GM12878 (cell line): ENCODE measurements at regions not wholly inside any gene's neighbourhood (a gene's known extent, or its start where the extent isn't known, plus 50 kb on each side); places are given as distances from the start of the nearest gene placed in this dataset.

ENCODE experiments used
- ATAC-seq: fragments of 200-7000 bp; cut with Tn5 transposase; 3 replicates; pipeline ENCODE4 v1.9.1; 2020; ENCODE audit warnings: mild to moderate bottlenecking, moderate library complexity
- BruUV-seq: library from RNA; stranded (reverse); fragments of 400-500 nt; replicated peaks from 2 replicates; lab custom pipeline; 2021; lab: Mats Ljungman, UMichigan
- CTCF ChIA-PET: fragments of 300-600 bp; sonication (Branson Sonifier 250); formaldehyde crosslinking; extraction: SDS; loops from one replicate; lab custom pipeline; 2021; ENCODE audit warnings: inconsistent platforms; lab: Yijun Ruan, JAX
- POLR2A ChIA-PET: fragments of 350-600 bp; formaldehyde crosslinking; extraction: SDS; loops from one replicate; lab custom pipeline; 2021; ENCODE audit warnings: inconsistent platforms; lab: Charles Lee
- RAD21 ChIA-PET: fragments of 300-600 bp; sonication (Branson Sonifier 250); formaldehyde crosslinking; loops from one replicate; lab custom pipeline; 2023; ENCODE audit warnings: antibody characterized with exemption; ENCODE audit not compliant: unreplicated experiment; lab: Charles Lee
- SMC1A ChIA-PET: fragments of 300-600 bp; sonication (Branson Sonifier 250); formaldehyde crosslinking; loops from one replicate; lab custom pipeline; 2023; ENCODE audit not compliant: unreplicated experiment, uncharacterized antibody; lab: Charles Lee
- DNase-seq: peaks from one replicate; pipeline ENCODE4 v3.0.0-alpha.2; 2011; ENCODE audit warnings: low read depth, low spot score
- FAIRE-seq: peaks from 3 replicates; lab custom pipeline; 2011; peaks lifted over from hg19 to GRCh38; lab: Jason Lieb, UNC
- H2AFZ ChIP-seq: 2 replicates; pipeline ENCODE4 v1.6.0; 2011; ENCODE audit warnings: low read depth, low read length, control low read depth; ENCODE audit not compliant: control insufficient read depth
- H3K27ac ChIP-seq: 2 replicates; pipeline ENCODE4 v1.5.1; 2011; ENCODE audit warnings: control low read depth; ENCODE audit not compliant: control insufficient read depth, insufficient read depth
- H3K27me3 ChIP-seq, 2 experiments: replicated peaks in 1 of 2; 2 replicates each; pipeline versions ENCODE4 v1.6.0 to v1.6.1; 2011; ENCODE audit warnings: low read length in 1 of 2; ENCODE audit not compliant: control insufficient read depth in 2 of 2, insufficient read depth in 2 of 2
- H3K36me3 ChIP-seq, 2 experiments: 2 replicates each; pipeline ENCODE4 v1.5.1; 2011; ENCODE audit warnings: low read length in 1 of 2; ENCODE audit not compliant: control insufficient read depth in 2 of 2, insufficient read depth in 2 of 2
- H3K4me1 ChIP-seq: 2 replicates; pipeline ENCODE4 v1.6.1; 2011; ENCODE audit warnings: mild to moderate bottlenecking, low read length, moderate library complexity, mixed read lengths; ENCODE audit not compliant: control insufficient read depth, insufficient read depth
- H3K4me2 ChIP-seq: 2 replicates; pipeline ENCODE4 v1.6.0; 2011; ENCODE audit warnings: control low read depth; ENCODE audit not compliant: control insufficient read depth, insufficient read depth
- H3K4me3 ChIP-seq: fragments of 200-600 bp; sonication (generic); 2 replicates; pipeline ENCODE4 v1.5.1; 2016
- H3K79me2 ChIP-seq: 2 replicates; pipeline ENCODE4 v1.6.0; 2011; ENCODE audit warnings: low read length; ENCODE audit not compliant: control insufficient read depth, insufficient read depth
- H3K9ac ChIP-seq: 2 replicates; pipeline ENCODE4 v1.8.0; 2011; ENCODE audit warnings: low read length, control low read depth, mixed read lengths; ENCODE audit not compliant: control insufficient read depth, insufficient read depth
- H3K9me3 ChIP-seq: replicated peaks from 3 replicates; pipeline ENCODE4 v1.5.1; 2011; ENCODE audit warnings: mild to moderate bottlenecking, low read length; ENCODE audit not compliant: control insufficient read depth, insufficient read depth
- H4K20me1 ChIP-seq: 2 replicates; pipeline ENCODE4 v1.6.0; 2011; ENCODE audit not compliant: control insufficient read depth, insufficient read depth
- CHD4 ChIP-seq: fragments of 200-600 bp; sonication (generic); IDR thresholded peaks from 2 replicates; pipeline ENCODE4 v1.6.1; 2016; ENCODE audit warnings: mild to moderate bottlenecking
- CREM ChIP-seq: IDR thresholded peaks from 2 replicates; pipeline ENCODE4 v1.6.1; 2014; ENCODE audit warnings: antibody characterized with exemption, low read depth
- CUX1 ChIP-seq: IDR thresholded peaks from 2 replicates; pipeline ENCODE4 v1.6.1; 2012; ENCODE audit warnings: improper control_type of control experiment, low read depth, low read length; ENCODE audit not compliant: insufficient replicate concordance
- E2F4 ChIP-seq: IDR thresholded peaks from 2 replicates; pipeline ENCODE4 v1.6.1; 2012; ENCODE audit warnings: low read depth, low read length, improper control_type of control experiment
- ETV6 ChIP-seq, 2 experiments: fragments of 450-650 bp in 1 of 2; IDR thresholded peaks in 1 of 2; conservative IDR thresholded peaks in 1 of 2; 2 replicates each; pipeline ENCODE4 v1.6.1; 2014; ENCODE audit warnings: antibody characterized with exemption in 1 of 2, borderline replicate concordance in 1 of 2, low read depth in 1 of 2, mild to moderate bottlenecking in 1 of 2, moderate library complexity in 1 of 2
- FOXK2 ChIP-seq: fragments of 450-650 bp; IDR thresholded peaks from 2 replicates; pipeline ENCODE4 v1.6.1; 2017; ENCODE audit warnings: mild to moderate bottlenecking, moderate library complexity
- IRF4 ChIP-seq: IDR thresholded peaks from 2 replicates; pipeline ENCODE4 v1.6.1; 2011; ENCODE audit warnings: low read depth, low read length
- MYC ChIP-seq: IDR thresholded peaks from 2 replicates; pipeline ENCODE4 v1.6.1; 2011; ENCODE audit warnings: mild to moderate bottlenecking, low read length, moderate library complexity, inconsistent platforms; ENCODE audit not compliant: insufficient read depth, insufficient replicate concordance, insufficient read length, severe bottlenecking
- NR2C1 ChIP-seq: fragments of 450-650 bp; IDR thresholded peaks from 2 replicates; pipeline ENCODE4 v1.6.1; 2017; ENCODE audit warnings: antibody characterized with exemption, mild to moderate bottlenecking, moderate library complexity
- POLR2AphosphoS2 ChIP-seq: IDR thresholded peaks from 2 replicates; pipeline ENCODE4 v1.6.1; 2011; ENCODE audit warnings: low read depth, mild to moderate bottlenecking, low read length, improper control_type of control experiment, moderate library complexity
- POU2F2 ChIP-seq: IDR thresholded peaks from 3 replicates; pipeline ENCODE4 v1.6.1; 2011; ENCODE audit warnings: low read depth, mild to moderate bottlenecking, low read length, borderline replicate concordance
- SMARCA5 ChIP-seq: fragments of 450-650 bp; IDR thresholded peaks from 2 replicates; pipeline ENCODE4 v1.6.1; 2017; ENCODE audit warnings: mild to moderate bottlenecking
- STAT1 ChIP-seq: fragments of 450-650 bp; conservative IDR thresholded peaks from 2 replicates; pipeline ENCODE4 v1.6.1; 2014; ENCODE audit warnings: antibody characterized with exemption, mild to moderate bottlenecking
- SUZ12 ChIP-seq: fragments of 200-600 bp; sonication (generic); IDR thresholded peaks from one replicate; pipeline ENCODE4 v1.6.1; 2018; ENCODE audit warnings: antibody characterized with exemption, mild to moderate bottlenecking; ENCODE audit not compliant: unreplicated experiment
- USF2 ChIP-seq: IDR thresholded peaks from 2 replicates; pipeline ENCODE4 v1.6.1; 2011; ENCODE audit warnings: low read depth, low read length, improper control_type of control experiment, borderline replicate concordance
- WRNIP1 ChIP-seq: IDR thresholded peaks from 2 replicates; pipeline ENCODE4 v1.6.1; 2011; ENCODE audit warnings: low read depth, low read length, improper control_type of control experiment, borderline replicate concordance
- YBX1 ChIP-seq: fragments of 450-650 bp; IDR thresholded peaks from 2 replicates; pipeline ENCODE4 v1.6.1; 2016; ENCODE audit warnings: antibody characterized with exemption
- YY1 ChIP-seq: IDR thresholded peaks from 2 replicates; pipeline ENCODE4 v1.6.1; 2011; ENCODE audit warnings: low read depth, mild to moderate bottlenecking, low read length
- ZNF622 ChIP-seq: fragments of 450-650 bp; IDR thresholded peaks from 2 replicates; pipeline ENCODE4 v1.6.1; 2017; ENCODE audit warnings: mild to moderate bottlenecking, inconsistent platforms
- WGBS: methylation state at CpG from one replicate; pipeline ENCODE4 v1.1.6; 2016; ENCODE audit warnings: low lambda C conversion rate; ENCODE audit not compliant: insufficient replicate concordance, insufficient coverage; ENCODE audit errors: missing lambda C conversion rate; 5-methylcytosine and 5-hydroxymethylcytosine counted together
- in situ Hi-C: fragments of 300-500 bp; cut with MboI; formaldehyde crosslinking; loops from 9 replicates; pipeline ENCODE4 v1.14.3; 2018; ENCODE audit warnings: mixed read lengths
- intact Hi-C: fragments of 100-400 bp; cut with micrococcal nuclease; formaldehyde crosslinking; loops from one replicate; pipeline ENCODE4 v1.14.2; 2022; ENCODE audit not compliant: unreplicated experiment

GRCh38 chr21:28548291-28548690, 444.4 kb downstream of the LTN1 start (continued):
- TF ChIP-seq E2F4 (no peak), CREM (no peak), MYC (no peak), CHD4 (no peak)

- ChIA-PET POLR2A (no interaction called here), RAD21 (no interaction called here), CTCF (interaction anchor here (0.6 kb wide), 1 partner anchor 1955 kb away, joined by 3 read pairs; no protein-coding TSS in a partner anchor), SMC1A (no interaction called here)
- Histone ChIP-seq H3K9ac (no peak overlapping the region), H4K20me1 (no peaks in the 10 kb centered on the region), H3K4me2 (no peak overlapping the region), H3K27me3 (no peaks in the 10 kb centered on the region), H2AFZ (no peak overlapping the region), H3K4me3 (no peak overlapping the region), H3K27ac (no peak overlapping the region), H3K79me2 (no peaks in the 10 kb centered on the region), H3K4me1 (no peaks in the 10 kb centered on the region), H3K36me3 (no peaks in the 10 kb centered on the region), H3K9me3 (no peaks in the 10 kb centered on the region)
- WGBS, result 0% methylated on average over 3 of the region's 3 CpGs
- no TSS peak for BruUV-seq
- FAIRE-seq (no peak), ATAC-seq (no peak), DNase-seq (no peak)
- in situ Hi-C loops, result no loop called here
- intact Hi-C loops, result no loop called here
- no peak for TF ChIP-seq YBX1
- TF ChIP-seq STAT1, result no peak
- TF ChIP-seq YY1, result no peak
- TF ChIP-seq NR2C1, result no peak
- TF ChIP-seq USF2, result no peak
- no peak for TF ChIP-seq SUZ12
- TF ChIP-seq ETV6 (conservative IDR thresholded peaks at IDR 0.05 in 1 of 2, IDR thresholded peaks at IDR 0.05 in 1 of 2; ENCODE audit: borderline replicate concordance in 1 of 2, low read depth in 1 of 2), result no peak
- no peak for TF ChIP-seq SMARCA5
- no peak for TF ChIP-seq FOXK2
- no peak for TF ChIP-seq IRF4
- no peak for TF ChIP-seq WRNIP1
- no peak for TF ChIP-seq POLR2AphosphoS2
- no peak for TF ChIP-seq ZNF622
- TF ChIP-seq POU2F2, result no peak
- TF ChIP-seq CUX1, result no peak
Measured at GRCh38 chr21:28547766-28548165, 444.9 kb downstream of the LTN1 start.
